ENCODE measurements at regions not wholly inside any gene's neighbourhood (a gene's known extent, or its start where the extent isn't known, plus 50 kb on each side); places are given as distances from the start of the nearest gene placed in this dataset.

DNA sequence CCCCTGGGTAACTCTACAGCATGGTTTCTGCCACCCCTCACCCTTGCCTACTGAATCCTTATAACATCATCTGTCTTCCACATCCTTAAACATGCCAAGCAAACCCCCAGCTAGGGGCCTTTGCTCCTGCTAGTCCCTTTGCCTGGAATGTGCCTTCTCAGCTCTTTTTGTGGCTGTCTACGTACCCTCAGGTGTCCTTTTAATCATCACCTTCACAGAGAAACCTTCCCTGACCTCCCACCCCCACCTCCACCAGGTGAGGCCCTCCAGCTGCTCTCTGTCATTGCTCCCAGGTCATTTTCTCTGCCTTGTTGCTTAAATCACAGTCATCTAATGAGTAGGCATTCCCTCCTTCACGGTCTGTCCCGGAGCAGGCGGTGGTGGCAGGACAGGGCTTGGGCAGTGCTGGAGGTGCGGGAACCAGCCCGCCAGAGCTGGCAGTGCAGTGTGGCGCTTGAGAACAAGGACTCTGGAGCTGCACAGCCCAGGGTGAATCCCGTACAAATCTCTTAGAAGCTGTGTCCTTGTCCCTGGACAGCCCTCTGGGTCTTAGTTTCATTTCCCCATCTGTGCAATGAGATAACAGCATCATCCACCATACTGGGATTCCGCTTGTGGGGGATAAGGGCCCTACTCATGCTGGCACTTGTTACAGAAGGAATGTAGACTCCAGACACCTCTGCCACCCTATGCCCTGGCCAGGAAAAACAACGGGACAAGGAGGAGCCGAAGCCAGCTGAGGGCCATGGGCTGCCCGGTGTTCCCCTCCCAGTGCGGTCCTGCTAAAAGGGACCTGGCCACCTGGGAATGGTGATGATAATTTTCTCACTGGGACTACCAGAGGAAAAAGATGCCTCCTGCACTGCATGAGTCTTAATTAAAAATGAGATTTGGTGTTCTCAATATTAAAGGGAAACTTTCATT lies 52.1 kb upstream of the IQSEC1 start:
- no peak overlapping the region for H3K4me2 ChIP-seq
- no peak overlapping the region for H2AFZ ChIP-seq
- DNase-seq (ENCODE audit: low spot score): no peak
- H3K4me1 Mint-ChIP-seq: peaks cover 5% of the 10 kb centered on the region; the same call in 2 of the 3 replicates
- no peak for TF ChIP-seq NANOG (IDR thresholded peaks at IDR 0.05; ENCODE audit: borderline replicate concordance)
- TF ChIP-seq EZH2 (IDR thresholded peaks at IDR 0.05; ENCODE audit: low read depth, unreplicated experiment): no peak
- TF ChIP-seq CREB1 (CRISPR knock-in tag; IDR thresholded peaks at IDR 0.05; ENCODE audit: low read depth): no peak
- TF ChIP-seq JUNB (IDR thresholded peaks at IDR 0.05; ENCODE audit: unreplicated experiment): no peak
- H3F3A ChIP-seq (replicated peaks; ENCODE audit: low read depth): no peaks in the 10 kb centered on the region
- no peaks in the 10 kb centered on the region for H3K4me1 ChIP-seq (ENCODE audit: insufficient read depth)
- H3K9me2 ChIP-seq (ENCODE audit: insufficient read depth): no peaks in the 10 kb centered on the region
- H4K20me1 ChIP-seq (replicated peaks; ENCODE audit: insufficient read depth): no peaks in the 10 kb centered on the region
- H3K36me3 ChIP-seq (ENCODE audit: insufficient read depth): no peaks in the 10 kb centered on the region
- H3K4me3 Mint-ChIP-seq: no peak overlapping the region
- H3K4me3 ChIP-seq: no peak overlapping the region
- no peaks in the 10 kb centered on the region for H3K27me3 ChIP-seq (ENCODE audit: insufficient read depth)
- peaks cover 14% of the 10 kb centered on the region for H3K27me3 Mint-ChIP-seq (ENCODE audit: insufficient read depth, low read depth, poor library complexity)
- H3K9me3 Mint-ChIP-seq: no peaks in the 10 kb centered on the region
- no peak overlapping the region for H3K27ac Mint-ChIP-seq
- ATAC-seq: no peak
- no peaks in the 10 kb centered on the region for H3K36me3 Mint-ChIP-seq (ENCODE audit: low read depth)
- H3K27ac ChIP-seq (ENCODE audit: low read depth): no peak overlapping the region
- H3K79me2 ChIP-seq (replicated peaks; ENCODE audit: insufficient read depth): no peaks in the 10 kb centered on the region

DNA sequence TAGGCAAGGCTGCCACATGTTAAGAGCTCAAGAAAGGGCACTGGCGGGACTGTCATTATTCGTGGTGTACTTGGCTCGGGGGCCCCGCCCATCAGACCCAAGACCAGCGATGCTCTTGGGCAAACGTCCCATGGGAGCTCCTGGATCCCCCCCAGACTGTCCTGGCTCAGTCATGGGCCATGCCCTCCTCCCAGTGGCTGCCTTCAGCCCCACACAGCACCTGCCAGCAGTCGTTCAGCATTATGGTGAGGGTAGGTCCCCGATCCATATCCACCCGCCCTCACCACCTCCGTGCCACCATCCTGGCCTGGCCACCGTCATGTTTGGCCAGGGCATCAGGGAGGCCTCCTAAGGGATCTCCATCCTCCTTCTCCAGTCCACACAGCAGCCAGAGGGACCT lies 51.4 kb upstream of the IQSEC1 start:
- Histone ChIP-seq H3K36me3 (ENCODE audit: insufficient read depth) (no peaks in the 10 kb centered on the region), H3K27me3 (ENCODE audit: insufficient read depth) (no peaks in the 10 kb centered on the region), H3K4me2 (no peak overlapping the region), H3K4me3 (no peak overlapping the region), H4K20me1 (replicated peaks; ENCODE audit: insufficient read depth) (no peaks in the 10 kb centered on the region), H3K4me1 (ENCODE audit: insufficient read depth) (no peaks in the 10 kb centered on the region), H3F3A (replicated peaks; ENCODE audit: low read depth) (no peaks in the 10 kb centered on the region), H3K9me2 (ENCODE audit: insufficient read depth) (no peaks in the 10 kb centered on the region), H3K79me2 (replicated peaks; ENCODE audit: insufficient read depth) (no peaks in the 10 kb centered on the region), H3K27ac (ENCODE audit: low read depth) (no peak overlapping the region), H2AFZ (no peak overlapping the region)
- Mint-ChIP-seq H3K36me3 (ENCODE audit: low read depth) (no peaks in the 10 kb centered on the region), H3K4me1 (peaks cover 5% of the 10 kb centered on the region; the same call in 2 of the 3 replicates), H3K4me3 (no peak overlapping the region), H3K27ac (no peak overlapping the region), H3K9me3 (no peaks in the 10 kb centered on the region), H3K27me3 (ENCODE audit: insufficient read depth, low read depth, poor library complexity) (peaks cover 13% of the 10 kb centered on the region)
- no peak for ATAC-seq
- TF ChIP-seq JUNB (IDR thresholded peaks at IDR 0.05; ENCODE audit: unreplicated experiment): no peak
- TF ChIP-seq, protein P1, sequence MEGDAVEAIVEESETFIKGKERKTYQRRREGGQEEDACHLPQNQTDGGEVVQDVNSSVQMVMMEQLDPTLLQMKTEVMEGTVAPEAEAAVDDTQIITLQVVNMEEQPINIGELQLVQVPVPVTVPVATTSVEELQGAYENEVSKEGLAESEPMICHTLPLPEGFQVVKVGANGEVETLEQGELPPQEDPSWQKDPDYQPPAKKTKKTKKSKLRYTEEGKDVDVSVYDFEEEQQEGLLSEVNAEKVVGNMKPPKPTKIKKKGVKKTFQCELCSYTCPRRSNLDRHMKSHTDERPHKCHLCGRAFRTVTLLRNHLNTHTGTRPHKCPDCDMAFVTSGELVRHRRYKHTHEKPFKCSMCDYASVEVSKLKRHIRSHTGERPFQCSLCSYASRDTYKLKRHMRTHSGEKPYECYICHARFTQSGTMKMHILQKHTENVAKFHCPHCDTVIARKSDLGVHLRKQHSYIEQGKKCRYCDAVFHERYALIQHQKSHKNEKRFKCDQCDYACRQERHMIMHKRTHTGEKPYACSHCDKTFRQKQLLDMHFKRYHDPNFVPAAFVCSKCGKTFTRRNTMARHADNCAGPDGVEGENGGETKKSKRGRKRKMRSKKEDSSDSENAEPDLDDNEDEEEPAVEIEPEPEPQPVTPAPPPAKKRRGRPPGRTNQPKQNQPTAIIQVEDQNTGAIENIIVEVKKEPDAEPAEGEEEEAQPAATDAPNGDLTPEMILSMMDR (conservative IDR thresholded peaks at IDR 0.05; ENCODE audit: low read depth in 2 of 2): no peak
- TF ChIP-seq ZNF331 (CRISPR knock-in tag; IDR thresholded peaks at IDR 0.05; ENCODE audit: low read depth): no peak
- TF ChIP-seq ZNF114 (CRISPR knock-in tag; IDR thresholded peaks at IDR 0.05): no peak
- TF ChIP-seq, protein P2, sequence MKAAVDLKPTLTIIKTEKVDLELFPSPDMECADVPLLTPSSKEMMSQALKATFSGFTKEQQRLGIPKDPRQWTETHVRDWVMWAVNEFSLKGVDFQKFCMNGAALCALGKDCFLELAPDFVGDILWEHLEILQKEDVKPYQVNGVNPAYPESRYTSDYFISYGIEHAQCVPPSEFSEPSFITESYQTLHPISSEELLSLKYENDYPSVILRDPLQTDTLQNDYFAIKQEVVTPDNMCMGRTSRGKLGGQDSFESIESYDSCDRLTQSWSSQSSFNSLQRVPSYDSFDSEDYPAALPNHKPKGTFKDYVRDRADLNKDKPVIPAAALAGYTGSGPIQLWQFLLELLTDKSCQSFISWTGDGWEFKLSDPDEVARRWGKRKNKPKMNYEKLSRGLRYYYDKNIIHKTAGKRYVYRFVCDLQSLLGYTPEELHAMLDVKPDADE (IDR thresholded peaks at IDR 0.05): no peak
- TF ChIP-seq, protein P3, sequence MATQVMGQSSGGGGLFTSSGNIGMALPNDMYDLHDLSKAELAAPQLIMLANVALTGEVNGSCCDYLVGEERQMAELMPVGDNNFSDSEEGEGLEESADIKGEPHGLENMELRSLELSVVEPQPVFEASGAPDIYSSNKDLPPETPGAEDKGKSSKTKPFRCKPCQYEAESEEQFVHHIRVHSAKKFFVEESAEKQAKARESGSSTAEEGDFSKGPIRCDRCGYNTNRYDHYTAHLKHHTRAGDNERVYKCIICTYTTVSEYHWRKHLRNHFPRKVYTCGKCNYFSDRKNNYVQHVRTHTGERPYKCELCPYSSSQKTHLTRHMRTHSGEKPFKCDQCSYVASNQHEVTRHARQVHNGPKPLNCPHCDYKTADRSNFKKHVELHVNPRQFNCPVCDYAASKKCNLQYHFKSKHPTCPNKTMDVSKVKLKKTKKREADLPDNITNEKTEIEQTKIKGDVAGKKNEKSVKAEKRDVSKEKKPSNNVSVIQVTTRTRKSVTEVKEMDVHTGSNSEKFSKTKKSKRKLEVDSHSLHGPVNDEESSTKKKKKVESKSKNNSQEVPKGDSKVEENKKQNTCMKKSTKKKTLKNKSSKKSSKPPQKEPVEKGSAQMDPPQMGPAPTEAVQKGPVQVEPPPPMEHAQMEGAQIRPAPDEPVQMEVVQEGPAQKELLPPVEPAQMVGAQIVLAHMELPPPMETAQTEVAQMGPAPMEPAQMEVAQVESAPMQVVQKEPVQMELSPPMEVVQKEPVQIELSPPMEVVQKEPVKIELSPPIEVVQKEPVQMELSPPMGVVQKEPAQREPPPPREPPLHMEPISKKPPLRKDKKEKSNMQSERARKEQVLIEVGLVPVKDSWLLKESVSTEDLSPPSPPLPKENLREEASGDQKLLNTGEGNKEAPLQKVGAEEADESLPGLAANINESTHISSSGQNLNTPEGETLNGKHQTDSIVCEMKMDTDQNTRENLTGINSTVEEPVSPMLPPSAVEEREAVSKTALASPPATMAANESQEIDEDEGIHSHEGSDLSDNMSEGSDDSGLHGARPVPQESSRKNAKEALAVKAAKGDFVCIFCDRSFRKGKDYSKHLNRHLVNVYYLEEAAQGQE (IDR thresholded peaks at IDR 0.05; ENCODE audit: unreplicated experiment): no peak
- no peak for TF ChIP-seq STAT1 (IDR thresholded peaks at IDR 0.05; ENCODE audit: unreplicated experiment)
- no peak for TF ChIP-seq EZH2phosphoT487 (IDR thresholded peaks at IDR 0.05; ENCODE audit: unreplicated experiment)
- no peak for DNase-seq (ENCODE audit: low spot score)
